ENCODE measurements at regions not wholly inside any gene's neighbourhood (a gene's known extent, or its start where the extent isn't known, plus 50 kb on each side); places are given as distances from the start of the nearest gene placed in this dataset.
"Not testable (repeated sequence)": the region's sequence is repeated elsewhere in the genome, so short reads cannot be mapped to it uniquely, and the experiment has no call there.

DNA sequence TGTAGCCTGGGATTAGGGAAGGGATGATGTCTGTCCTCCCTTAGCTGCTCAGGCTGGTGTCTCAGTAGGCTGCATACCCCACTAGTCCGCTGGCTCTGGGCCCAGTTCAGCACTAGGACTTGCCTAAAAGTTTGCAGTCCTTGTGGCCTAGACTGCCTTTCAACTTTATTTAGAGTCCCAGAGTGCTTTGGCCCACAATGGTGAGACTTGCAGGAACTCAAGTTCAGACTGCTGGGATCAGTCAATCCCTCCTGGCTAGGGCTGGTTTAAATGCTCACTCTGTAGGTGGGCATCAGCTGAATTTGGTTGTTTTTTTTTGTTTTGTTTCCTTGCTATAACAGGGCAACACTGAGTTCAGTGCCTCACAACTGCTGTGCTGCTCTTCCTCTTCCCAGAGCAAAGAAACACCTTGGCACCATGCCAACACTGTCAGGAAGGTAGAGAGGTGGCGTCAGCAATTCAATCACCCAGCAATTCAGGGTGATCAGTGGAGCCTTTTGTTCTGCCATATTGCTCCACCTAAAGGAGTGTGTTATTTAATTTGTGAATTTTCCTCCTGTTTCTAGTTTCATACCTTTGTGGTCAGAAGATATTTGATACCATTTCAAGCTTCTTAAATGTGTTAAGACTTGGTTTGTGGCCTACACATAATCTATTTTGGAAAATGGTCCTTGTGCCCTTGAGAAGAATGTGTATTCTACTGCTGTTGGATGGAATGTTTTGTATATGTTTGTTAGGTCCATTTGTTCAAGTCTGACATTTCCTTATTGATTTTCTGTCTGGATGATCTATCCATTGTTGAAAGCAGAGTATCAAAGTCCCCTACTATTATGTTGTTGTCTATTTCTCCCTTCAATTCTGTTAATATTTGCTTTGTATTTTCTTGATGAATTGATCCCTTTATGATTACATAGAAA is 284.0 kb upstream of the PMFBP1 start:
- Histone ChIP-seq H3K9me3 (no peaks in the 10 kb centered on the region), H3K27me3 (no peaks in the 10 kb centered on the region), H3K4me1 (no peaks in the 10 kb centered on the region), H3K4me3 (no peak overlapping the region), H3K36me3 (no peaks in the 10 kb centered on the region), H3K27ac (no peak overlapping the region)
- DNase-seq (no peak), ATAC-seq (no peak)
- intact Hi-C loops (cut with DNase I), result no loop called here
- no peak for TF ChIP-seq POLR2A (IDR thresholded peaks at IDR 0.05)
- TF ChIP-seq, protein P1, sequence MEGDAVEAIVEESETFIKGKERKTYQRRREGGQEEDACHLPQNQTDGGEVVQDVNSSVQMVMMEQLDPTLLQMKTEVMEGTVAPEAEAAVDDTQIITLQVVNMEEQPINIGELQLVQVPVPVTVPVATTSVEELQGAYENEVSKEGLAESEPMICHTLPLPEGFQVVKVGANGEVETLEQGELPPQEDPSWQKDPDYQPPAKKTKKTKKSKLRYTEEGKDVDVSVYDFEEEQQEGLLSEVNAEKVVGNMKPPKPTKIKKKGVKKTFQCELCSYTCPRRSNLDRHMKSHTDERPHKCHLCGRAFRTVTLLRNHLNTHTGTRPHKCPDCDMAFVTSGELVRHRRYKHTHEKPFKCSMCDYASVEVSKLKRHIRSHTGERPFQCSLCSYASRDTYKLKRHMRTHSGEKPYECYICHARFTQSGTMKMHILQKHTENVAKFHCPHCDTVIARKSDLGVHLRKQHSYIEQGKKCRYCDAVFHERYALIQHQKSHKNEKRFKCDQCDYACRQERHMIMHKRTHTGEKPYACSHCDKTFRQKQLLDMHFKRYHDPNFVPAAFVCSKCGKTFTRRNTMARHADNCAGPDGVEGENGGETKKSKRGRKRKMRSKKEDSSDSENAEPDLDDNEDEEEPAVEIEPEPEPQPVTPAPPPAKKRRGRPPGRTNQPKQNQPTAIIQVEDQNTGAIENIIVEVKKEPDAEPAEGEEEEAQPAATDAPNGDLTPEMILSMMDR (IDR thresholded peaks at IDR 0.05), result no peak
- 22% methylated on average over 1 of the region's 2 CpGs for WGBS (ENCODE audit: insufficient coverage, low coverage, low lambda C conversion rate, missing lambda C conversion rate)

DNA sequence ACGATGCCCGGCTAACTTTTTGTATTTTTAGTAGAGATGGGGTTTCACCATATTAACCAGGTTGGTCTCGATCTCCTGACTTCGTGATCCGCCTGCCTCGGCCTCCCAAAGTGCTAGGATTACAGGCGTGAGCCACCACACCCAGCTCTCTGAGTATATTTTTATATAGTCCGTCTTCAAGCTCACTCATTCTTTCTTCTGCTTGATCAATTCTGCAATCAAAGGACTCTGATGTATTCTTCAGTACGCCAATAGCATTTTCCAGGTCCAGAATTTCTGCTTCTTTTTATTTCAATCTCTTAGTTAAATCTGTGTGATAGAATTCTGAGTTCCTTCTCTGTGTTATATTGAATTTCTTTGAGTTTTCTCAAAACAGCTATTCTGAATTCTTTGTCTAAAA is 281.9 kb upstream of the PMFBP1 start:
- H3K27ac ChIP-seq; H3K4me1 ChIP-seq; H3K4me3 ChIP-seq; H3K27me3 ChIP-seq; DNase-seq; intact Hi-C loops (cut with DNase I); ATAC-seq; H3K36me3 ChIP-seq; H3K9me3 ChIP-seq: not testable (repeated sequence)
- 91% methylated on average over 9 of the region's 9 CpGs for WGBS (ENCODE audit: insufficient coverage, low coverage, low lambda C conversion rate, missing lambda C conversion rate)

DNA sequence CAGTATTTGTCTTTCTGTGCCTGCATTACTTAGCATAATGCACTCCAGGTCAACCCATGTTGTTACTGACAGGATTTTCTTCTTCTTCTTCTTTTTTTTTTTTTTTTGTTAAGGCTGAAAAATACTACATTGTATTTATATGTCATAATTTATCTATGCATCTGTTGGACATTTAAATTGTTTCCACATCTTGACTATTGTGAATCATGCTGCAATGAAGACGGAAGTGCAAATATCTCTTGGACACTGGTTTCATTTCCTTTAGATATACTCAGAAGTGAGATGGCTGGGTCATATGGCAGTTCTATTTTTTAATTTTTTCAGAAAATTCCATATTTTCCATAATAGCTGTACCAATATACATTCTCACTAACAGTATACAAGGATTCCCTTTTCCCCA is 272.7 kb upstream of the PMFBP1 start:
- Histone ChIP-seq H3K27me3 (no peaks in the 10 kb centered on the region), H3K36me3 (no peaks in the 10 kb centered on the region), H3K9me3 (no peaks in the 10 kb centered on the region), H3K4me1 (no peaks in the 10 kb centered on the region), H3K27ac (no peak overlapping the region), H3K4me3 (no peak overlapping the region)
- ATAC-seq, result no peak
- TF ChIP-seq POLR2A (IDR thresholded peaks at IDR 0.05), result no peak
- TF ChIP-seq, protein P1 (IDR thresholded peaks at IDR 0.05), result no peak
- intact Hi-C loops (cut with DNase I), result no loop called here
- 38% methylated on average over 1 of the region's 1 CpG for WGBS (ENCODE audit: insufficient coverage, low coverage, low lambda C conversion rate, missing lambda C conversion rate)
- no peak for DNase-seq

DNA sequence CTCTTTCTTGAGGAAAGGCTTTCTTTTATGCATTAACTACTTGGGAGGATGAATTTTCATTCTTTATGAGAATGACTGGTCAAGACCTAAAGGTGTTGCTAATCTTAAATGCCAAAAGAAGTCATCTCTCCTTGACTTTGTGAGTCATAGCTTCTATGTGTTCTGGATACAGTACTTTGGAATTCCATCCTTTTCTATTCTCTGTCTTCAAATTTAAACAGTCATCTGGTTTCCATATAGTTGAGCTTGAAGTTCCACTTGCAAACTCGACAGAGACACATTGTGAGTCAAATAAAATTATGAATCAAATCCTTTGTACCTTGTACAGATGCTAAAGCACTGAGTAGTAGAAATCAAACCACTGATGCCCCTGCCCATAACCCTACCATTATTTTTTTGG is 271.9 kb upstream of the PMFBP1 start:
- ATAC-seq (no peak), DNase-seq (no peak)
- no peaks in the 10 kb centered on the region for H3K4me1 ChIP-seq
- intact Hi-C loops (cut with DNase I), result no loop called here
- no peak overlapping the region for H3K27ac ChIP-seq
- H3K27me3 ChIP-seq, result no peaks in the 10 kb centered on the region
- no peaks in the 10 kb centered on the region for H3K9me3 ChIP-seq
- H3K36me3 ChIP-seq, result no peaks in the 10 kb centered on the region
- H3K4me3 ChIP-seq, result no peak overlapping the region
- no peak for TF ChIP-seq POLR2A (IDR thresholded peaks at IDR 0.05)
- TF ChIP-seq, protein P1 (IDR thresholded peaks at IDR 0.05), result no peak
- 70% methylated on average over 1 of the region's 1 CpG for WGBS (ENCODE audit: insufficient coverage, low coverage, low lambda C conversion rate, missing lambda C conversion rate)

DNA sequence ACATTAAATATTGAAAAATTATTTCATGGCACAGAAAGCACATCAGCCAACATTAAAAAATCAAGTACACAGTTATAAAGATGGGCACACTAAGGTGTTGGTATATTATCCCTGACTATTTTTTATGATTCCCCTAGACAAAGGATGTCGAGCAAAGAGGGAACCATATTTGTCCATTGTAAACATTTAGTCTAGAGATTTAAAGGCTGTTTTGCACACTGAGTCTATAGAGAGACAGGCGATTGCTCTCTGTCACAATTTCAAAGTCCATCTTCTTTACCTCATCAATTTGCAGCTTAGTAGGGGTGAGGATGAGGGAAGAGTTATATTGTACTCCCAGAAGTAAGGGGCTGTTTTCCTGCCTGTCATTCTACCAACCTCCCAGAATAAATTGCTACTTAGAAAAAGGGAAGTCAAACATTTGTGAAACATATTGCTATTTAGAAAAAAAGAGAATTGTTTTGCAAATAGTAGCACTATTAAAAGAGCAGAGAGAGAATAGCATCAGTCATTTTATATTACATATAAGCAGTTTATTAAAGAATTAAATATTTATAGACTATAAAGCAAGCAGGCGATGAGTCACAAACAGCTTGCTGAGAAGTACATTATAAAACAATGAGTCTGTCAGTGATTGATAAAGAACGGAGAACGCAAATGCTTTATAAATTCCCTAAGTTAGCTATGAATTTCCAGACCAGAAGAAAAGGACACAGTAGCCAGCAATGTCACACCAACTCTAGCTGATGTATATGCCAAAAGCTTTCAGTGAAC is 270.6 kb upstream of the PMFBP1 start:
- Histone ChIP-seq H3K27me3 (no peaks in the 10 kb centered on the region), H3K36me3 (no peaks in the 10 kb centered on the region), H3K27ac (no peak overlapping the region), H3K4me3 (no peak overlapping the region), H3K9me3 (no peaks in the 10 kb centered on the region), H3K4me1 (no peaks in the 10 kb centered on the region)
- DNase-seq, result no peak
- intact Hi-C loops (cut with DNase I), result no loop called here
- TF ChIP-seq, protein P1 (IDR thresholded peaks at IDR 0.05), result no peak
- no peak for TF ChIP-seq POLR2A (IDR thresholded peaks at IDR 0.05)
- no peak for ATAC-seq
- WGBS (ENCODE audit: insufficient coverage, low coverage, low lambda C conversion rate, missing lambda C conversion rate), result 63% methylated on average over 5 of the region's 5 CpGs

All from right lobe of liver (tissue), 6 donors.